ENCODE measurements at regions not wholly inside any gene's neighbourhood (a gene's known extent, or its start where the extent isn't known, plus 50 kb on each side); places are given as distances from the start of the nearest gene placed in this dataset.
A peak's percentile ranks its signal among the peaks of the same experiment; 100 is the strongest.

DNA sequence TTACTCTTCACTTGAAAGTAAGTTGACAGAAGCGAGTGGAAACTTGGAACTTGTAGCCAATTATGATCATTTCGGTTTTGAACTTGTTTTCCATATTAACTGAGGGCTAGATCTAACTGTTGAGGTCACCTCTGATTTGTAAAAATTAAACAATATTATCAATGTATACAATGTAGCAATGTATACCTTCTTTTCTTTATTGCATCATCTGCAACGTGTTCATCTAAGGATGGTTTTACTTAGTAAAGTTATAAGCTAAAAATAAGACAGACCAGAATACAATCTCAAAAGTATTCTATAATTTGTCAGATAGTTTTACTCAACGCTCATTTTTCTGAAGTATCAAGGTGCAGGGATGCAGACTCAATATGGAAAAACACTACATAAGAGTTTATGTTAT is 435.0 kb upstream of the TNP1 start:
- DNase-seq (ENCODE audit: low spot score): no peak

- DNase-seq (ENCODE audit: low spot score): no peak
Observed at GRCh38 chr2:217294211-217294610, 434.3 kb upstream of the TNP1 start.

DNA sequence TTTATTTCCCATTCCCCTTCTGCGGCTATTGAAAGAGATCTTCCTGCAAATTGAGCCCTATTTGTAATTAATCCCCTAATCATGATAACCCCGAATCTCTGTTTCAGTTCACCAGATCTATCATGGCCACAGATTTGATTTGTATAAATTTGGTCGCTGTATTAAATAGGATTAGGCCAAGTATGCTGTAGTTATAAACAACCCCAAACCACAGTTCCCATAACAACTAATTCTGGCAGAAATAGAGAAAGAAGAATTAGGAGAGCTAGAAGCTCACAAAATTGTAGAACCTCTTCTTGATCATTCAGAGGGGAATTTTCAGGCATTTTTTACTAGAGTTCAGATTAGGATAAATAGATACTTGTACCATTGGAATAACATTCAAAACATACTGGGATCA is 433.7 kb upstream of the TNP1 start:
- no peak for DNase-seq (ENCODE audit: low spot score)

- no peak for DNase-seq (ENCODE audit: low spot score)
Observed at GRCh38 chr2:217293046-217293445, 433.2 kb upstream of the TNP1 start.

- no peak for DNase-seq (ENCODE audit: low spot score)
Observed at GRCh38 chr2:217291259-217291658, 431.4 kb upstream of the TNP1 start.

DNA sequence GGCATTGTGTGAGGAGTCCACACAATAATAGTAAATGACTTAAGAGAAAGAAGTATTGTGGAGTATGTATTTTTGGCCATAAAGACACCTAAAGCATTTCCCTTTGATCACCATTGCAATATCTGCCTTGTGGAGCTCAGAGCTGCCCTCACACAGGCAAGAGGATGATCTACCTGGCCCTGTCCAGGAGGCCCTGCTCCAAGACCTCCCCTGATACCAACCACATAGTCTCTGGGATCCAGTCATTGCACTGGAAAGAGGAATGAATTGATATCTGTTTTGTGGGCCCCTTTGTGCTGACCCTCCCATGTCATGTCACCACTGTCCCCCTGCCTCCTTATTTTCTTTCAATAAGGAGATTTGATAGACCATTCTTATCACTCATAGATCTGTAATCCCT is 430.6 kb upstream of the TNP1 start:
- DNase-seq (ENCODE audit: low spot score): no peak

DNA sequence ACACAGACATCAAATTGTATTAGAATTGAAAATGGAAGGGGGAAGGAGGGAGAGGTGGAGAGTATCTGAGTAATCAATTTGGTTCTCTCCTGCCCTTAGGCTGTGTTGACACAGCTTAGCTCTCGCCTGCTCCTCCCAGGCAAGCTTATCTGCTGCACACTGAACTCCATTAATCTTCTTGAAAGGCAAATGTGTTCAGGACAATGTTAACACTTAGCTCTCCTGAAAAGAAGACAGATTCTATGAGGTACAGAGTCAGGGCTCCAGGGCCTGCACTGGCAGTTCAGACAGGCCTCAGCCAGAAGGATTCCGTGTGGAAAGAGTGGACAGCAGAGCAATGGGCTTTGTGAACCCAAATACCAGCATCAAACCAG is 430.0 kb upstream of the TNP1 start:
- DNase-seq (ENCODE audit: low spot score): no peak

DNA sequence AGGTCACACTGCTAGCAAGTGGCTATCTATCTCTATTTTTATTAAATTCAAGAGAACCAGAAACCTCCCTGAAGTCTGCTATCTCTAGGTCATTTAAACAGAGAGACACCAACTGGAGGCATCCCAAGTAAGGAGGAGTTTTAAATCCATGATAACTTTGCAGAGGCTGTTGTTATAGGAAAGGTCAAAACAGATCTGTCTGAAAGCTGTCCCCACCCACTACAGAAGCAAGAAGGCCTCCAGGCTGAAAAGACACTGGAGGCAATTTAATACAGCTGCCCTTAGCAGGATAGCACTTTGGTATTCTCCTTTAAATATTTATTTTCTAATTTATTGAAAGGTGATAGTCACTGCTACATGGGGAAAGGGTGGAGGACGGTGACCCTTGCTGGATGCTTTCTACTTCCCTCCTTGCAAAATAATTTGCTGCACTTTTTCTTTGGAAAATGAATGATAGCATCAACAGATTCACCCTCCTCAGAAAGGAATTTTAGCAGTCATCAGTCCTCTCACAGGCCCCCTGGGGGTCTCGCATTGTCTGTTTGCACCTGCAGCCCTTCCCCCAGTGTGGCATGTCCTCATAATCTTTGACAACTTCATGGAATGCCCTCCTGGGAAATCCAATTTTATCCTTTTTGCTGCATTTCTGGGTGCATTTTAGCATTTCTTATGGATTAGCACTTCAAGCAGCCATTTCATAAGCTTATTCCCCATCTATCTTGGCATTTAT is 429.5 kb upstream of the TNP1 start:
- DNase-seq (ENCODE audit: low spot score): no peak

DNA sequence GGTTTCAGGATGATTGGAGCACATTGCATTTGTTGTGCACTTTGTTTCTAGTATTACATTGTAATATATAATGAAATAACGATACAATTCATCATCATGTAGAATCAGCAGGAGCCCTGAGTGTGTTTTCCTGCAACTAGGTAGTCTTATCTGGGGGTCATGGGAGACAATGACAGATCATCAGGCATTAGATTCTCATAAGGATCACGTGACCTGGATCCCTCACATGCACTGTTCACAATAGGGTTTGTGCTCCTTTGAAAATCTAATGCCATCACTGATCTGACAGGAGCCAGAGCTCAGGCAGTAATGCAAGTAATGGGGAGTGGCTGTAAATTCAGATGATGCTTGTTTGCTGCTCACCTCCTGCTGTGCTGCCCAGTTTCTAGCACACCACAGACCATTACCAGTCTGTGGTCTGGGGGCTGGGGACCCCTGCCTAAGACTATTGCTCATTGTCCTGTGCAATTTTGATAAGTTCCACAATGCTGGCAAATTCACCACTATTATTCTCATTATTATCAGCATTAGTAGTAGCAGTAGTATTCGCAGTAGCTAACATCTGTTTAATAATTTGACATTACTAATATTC is 428.7 kb upstream of the TNP1 start:
- no peak for DNase-seq (ENCODE audit: low spot score)

- no peak for DNase-seq (ENCODE audit: low spot score)
Observed at GRCh38 chr2:217286833-217287232, 427.0 kb upstream of the TNP1 start.

DNA sequence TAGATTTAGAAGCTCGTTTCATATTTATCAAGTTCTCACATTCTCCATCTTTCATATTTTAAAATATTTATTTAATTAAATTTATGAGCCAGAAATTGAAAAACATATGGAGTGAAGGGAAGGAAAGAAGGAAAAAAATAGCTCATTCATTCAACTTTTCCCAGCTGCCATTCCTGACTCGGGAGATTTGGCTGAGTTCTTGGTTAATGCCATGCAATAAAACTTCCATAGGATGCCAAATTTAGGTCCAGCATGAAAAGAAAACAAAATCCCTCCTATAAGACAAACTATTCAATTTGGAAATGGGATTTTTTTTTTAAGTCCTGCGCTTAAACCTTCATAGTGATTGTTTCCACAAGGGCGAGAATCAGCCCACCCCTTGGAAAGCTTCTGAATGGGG is 426.1 kb upstream of the TNP1 start:
- no peak for DNase-seq (ENCODE audit: low spot score)

DNA sequence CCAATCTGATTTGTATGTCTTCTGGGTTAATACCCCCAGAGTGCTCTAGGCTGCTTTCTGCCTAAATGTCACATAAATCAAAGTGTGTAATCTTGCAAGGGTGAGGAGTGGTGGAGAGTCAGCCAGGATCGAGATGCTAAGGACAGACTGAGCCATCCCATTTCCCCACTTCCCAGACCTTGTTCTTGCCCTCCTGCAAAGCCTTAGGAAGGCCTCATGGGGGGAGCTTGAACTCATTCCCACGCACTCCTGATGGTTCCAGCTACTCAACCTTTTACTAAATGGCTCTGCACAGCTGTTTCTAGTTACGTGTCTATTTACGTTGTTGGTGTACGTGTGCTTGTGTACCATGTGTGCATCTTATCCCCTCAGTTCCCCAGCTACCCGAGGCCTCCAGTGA is 423.6 kb upstream of the TNP1 start:
- DNase-seq (ENCODE audit: low spot score): no peak

GRCh38 chr2:217282531-217282930 is 422.7 kb upstream of the TNP1 start:
- DNase-seq (ENCODE audit: low spot score): no peak

- DNase-seq (ENCODE audit: low spot score): peak; percentile 76
Observed at GRCh38 chr2:217279556-217279955, 419.7 kb upstream of the TNP1 start.

DNA sequence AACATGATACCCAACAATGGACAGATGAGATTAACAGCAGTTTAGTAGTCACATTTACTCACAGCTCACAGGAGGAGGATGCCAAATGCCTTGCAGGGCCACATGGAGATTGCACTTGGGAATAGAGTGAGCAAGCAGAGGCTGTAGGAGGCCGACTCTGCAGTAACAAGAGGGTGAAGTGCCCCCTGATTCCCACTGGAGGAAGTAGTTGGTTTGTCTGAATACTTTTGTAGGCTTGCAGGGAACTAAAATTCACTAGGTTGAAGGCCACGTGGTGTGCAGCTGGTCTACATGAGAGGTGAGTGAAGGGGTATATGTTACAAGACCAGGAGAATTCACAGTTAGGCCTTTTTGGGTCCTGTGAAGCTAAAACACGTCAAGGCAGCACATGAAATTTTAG is 419.3 kb upstream of the TNP1 start:
- no peak for DNase-seq (ENCODE audit: low spot score)

DNA sequence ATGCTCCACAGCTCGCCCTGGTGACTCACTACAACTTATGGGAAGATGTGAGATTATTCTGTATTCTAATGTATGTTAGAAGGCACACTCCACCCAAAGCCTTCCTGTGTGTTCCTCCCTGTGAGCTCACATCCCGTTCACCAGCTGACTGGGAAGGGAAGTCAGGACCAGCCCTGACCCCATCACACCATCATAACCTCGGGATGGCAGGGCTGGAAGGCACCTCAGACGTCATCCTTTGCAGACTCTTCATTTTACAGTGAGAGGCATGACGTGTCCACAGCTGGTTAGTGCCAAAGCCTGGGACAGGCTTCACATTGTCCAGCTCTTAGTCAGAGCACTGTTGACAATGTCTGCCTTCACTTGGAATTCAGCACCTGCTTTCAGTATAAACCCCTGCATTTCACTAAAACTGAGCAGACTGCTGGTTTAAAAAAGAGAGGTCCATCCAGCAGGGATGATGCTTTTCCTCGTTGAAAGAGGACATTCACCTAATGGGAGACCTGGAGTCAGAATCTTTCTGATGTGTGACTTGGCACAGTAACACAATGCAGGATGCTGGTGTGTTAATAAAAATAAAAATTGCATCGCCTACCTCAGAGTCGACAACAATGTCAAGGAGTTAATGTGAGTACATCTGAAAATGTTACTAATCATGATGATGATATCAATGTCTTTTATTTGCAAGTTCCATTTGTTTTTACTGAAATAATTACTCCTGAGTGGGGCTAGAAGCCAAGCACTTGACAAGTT is 418.0 kb upstream of the TNP1 start:
- DNase-seq (ENCODE audit: low spot score): peak; percentile 99

- no peak for DNase-seq (ENCODE audit: low spot score)
Observed at GRCh38 chr2:217276433-217276832, 416.6 kb upstream of the TNP1 start.

DNA sequence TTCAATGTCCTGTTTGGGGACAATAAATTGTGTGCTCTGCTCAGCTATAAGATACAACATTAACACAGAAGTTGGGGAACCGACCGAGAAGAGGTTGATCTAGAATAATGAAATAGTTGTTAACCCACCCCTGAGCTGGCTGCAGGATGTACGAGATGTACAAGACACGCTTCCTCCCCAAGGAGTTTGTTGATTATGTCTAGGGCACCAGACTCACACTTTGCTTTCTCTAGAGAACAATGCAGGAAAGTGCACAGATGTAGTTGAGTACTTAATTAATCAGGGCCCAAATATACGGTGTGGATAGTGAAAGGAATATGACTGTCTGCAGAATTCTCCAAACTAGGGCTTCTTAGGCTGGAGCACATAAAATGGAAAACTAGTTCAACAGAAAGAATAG is 415.2 kb upstream of the TNP1 start:
- no peak for DNase-seq (ENCODE audit: low spot score)

- DNase-seq (ENCODE audit: low spot score): no peak
Observed at GRCh38 chr2:217274578-217274977, 414.7 kb upstream of the TNP1 start.

DNA sequence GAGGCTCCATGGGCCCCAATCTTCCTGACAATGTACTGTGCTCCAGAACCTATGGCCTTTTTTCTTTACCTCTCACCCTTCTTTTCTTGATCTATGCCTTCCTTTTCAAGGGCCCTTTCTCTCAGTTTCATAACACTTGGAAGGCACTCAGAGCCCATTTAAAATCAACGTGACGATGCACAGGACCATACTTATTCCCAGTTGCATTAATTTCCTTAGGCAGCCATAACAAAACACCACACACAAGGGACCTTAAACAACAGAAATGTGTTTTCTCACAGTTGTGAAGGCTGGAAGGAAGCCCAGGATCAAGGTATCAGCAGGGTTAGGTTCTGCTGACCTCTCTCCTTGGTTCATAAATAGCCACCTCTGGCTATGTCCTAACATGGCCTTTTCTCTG is 414.0 kb upstream of the TNP1 start:
- no peak for DNase-seq (ENCODE audit: low spot score)

GRCh38 chr2:217273162-217273561 is 413.3 kb upstream of the TNP1 start:
- DNase-seq (ENCODE audit: low spot score): no peak

- no peak for DNase-seq (ENCODE audit: low spot score)
Observed at GRCh38 chr2:217271813-217272212, 411.9 kb upstream of the TNP1 start.

- DNase-seq (ENCODE audit: low spot score): no peak
Observed at GRCh38 chr2:217270485-217271121, 410.7 kb upstream of the TNP1 start.

All from kidney capillary endothelial cell (primary cell).